Heart left ventricle (tissue), 16 donors: ENCODE measurements at regions not wholly inside any gene's neighbourhood (a gene's known extent, or its start where the extent isn't known, plus 50 kb on each side); places are given as distances from the start of the nearest gene placed in this dataset.

Source experiments
- ATAC-seq, 4 donors: fragments of 200-7000 bp; cut with Tn5 transposase; one replicate each; pipeline ENCODE4 v1.9.1; 2020 to 2022; ENCODE audit warnings: moderate library complexity in 4 of 4, mild to moderate bottlenecking in 3 of 4, moderate number of reproducible peaks in 1 of 4
- DNase-seq, 5 donors: peaks; one replicate each; pipeline ENCODE4 v3.0.0-alpha.2; 2020
- H3K27ac ChIP-seq, 12 donors: fragments of 200-600 bp; sonication (generic) in 4 of 12; one replicate each; pipeline versions ENCODE4 v1.5.0 to v1.8.0; 2016 to 2022; ENCODE audit warnings: mild to moderate bottlenecking in 2 of 12
- H3K27me3 ChIP-seq, 9 donors: fragments of 200-600 bp; sonication (generic) in 2 of 9; one replicate each; pipeline versions ENCODE4 v1.5.1 to v1.8.0; 2016 to 2022; ENCODE audit warnings: mild to moderate bottlenecking in 3 of 9
- H3K36me3 ChIP-seq, 9 donors: fragments of 200-600 bp; sonication (generic) in 2 of 9; one replicate each; pipeline versions ENCODE4 v1.5.0 to v1.8.0; 2018 to 2022; ENCODE audit warnings: mild to moderate bottlenecking in 2 of 9
- H3K4me1 ChIP-seq, 12 donors: fragments of 200-600 bp; sonication (generic) in 4 of 12; one replicate each; pipeline versions ENCODE4 v1.5.0 to v1.8.0; 2016 to 2022; ENCODE audit warnings: mild to moderate bottlenecking in 3 of 12
- H3K4me3 ChIP-seq, 12 donors: fragments of 200-600 bp; sonication (generic) in 4 of 12; one replicate each; pipeline versions ENCODE4 v1.5.0 to v1.8.0; 2017 to 2022; ENCODE audit warnings: mild to moderate bottlenecking in 9 of 12, moderate library complexity in 4 of 12
- H3K9me3 ChIP-seq, 12 donors: fragments of 200-600 bp; sonication (generic) in 4 of 12; one replicate each; pipeline versions ENCODE4 v1.5.0 to v1.8.0; 2016 to 2022; ENCODE audit warnings: mild to moderate bottlenecking in 1 of 12
- POLR2A ChIP-seq, 2 donors: fragments of 450-650 bp; IDR thresholded peaks; one replicate each; pipeline ENCODE4 v1.6.1; 2017; ENCODE audit warnings: antibody characterized with exemption in 2 of 2, mild to moderate bottlenecking in 2 of 2, moderate library complexity in 2 of 2
- WGBS, 4 donors: extraction: QIAGEN DNeasy Blood & Tissue Kit in 2 of 4; methylation state at CpG; one replicate each; pipeline versions ENCODE4 v1.1.5 to v1.1.7; 2013 to 2018; 5-methylcytosine and 5-hydroxymethylcytosine counted together
- intact Hi-C, 10 donors: fragments of 100-400 bp; cut with DNase I; formaldehyde crosslinking; loops; one replicate each; pipeline versions ENCODE4 v1.11.1 to v1.14.2; 2022
- TF ChIP-seq, protein P1 (sequence below), 12 donors: fragments of 200-600 bp; sonication (generic) in 4 of 12; IDR thresholded peaks; one replicate each; pipeline versions ENCODE4 v1.5.0 to v1.8.0; 2018 to 2022; ENCODE audit warnings: antibody characterized with exemption in 12 of 12, mild to moderate bottlenecking in 5 of 12
- donor health status: ischemic (EF 13 %, LVEDD 7.1; RV severe dilation, severe dysfunction).
- donor health status: healthy with polysubstance abuse.
- donor health status: DM: no; HTN: yes; CAD: no.
- donor health status: DM: no; HTN: no; CAD: no.
- donor health status: ischemic (EF 25% LVEDD 6.9; RV normal size, moderate dysfunction).
- donor health status: ischemic (EF 25% LVEDD 5.7; RV mildly dilated, moderate dysfunction).
- donor health status: healthy.
- donor health status: DM: yes; HTN: yes; CAD: no.
- donor health status: ischemic (EF 35%, LVEDD 5.7; RV mildly dilated, moderate dysfunction).
- donor health status: nonischemic (EF 11% LVEDD 7.7; RV severe dilation, severe dysfunction).
- donor health status: DM: yes; HTN: yes; CAD: no.
- donor health status: PGD.
- donor health status: ischemic (EF 29% LVEDD 5.4; RV normal size, mild dysfunction).
- donor health status: nonischemic (EF 23%, LVEDD 6.1; RV moderate dilation, normal function).

DNA sequence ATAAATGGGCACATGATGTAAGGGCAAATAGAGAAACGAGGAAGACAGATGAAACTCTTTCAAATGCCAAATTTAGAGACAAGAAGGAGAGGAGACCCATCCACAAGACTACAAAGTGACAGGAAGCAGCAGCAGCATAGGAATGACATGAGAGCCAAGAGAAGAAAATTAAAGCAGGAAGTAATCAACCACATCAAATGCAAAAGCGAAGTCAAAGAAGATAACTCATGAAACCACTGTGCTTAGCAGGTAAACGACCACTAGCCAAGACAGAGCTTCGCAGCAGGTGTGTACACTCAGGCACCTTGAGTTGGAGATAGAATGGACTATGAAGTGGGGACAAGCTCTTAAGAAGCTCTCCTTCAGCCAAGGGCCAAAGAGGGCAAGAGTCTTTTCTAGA lies 64.1 kb downstream of the KLF12 start:
- 70 to 81% (median 76%) methylated on average over 4 of the region's 4 CpGs for WGBS, 4 donors
- intact Hi-C loops, result no loop called here
- TF ChIP-seq, protein P1, sequence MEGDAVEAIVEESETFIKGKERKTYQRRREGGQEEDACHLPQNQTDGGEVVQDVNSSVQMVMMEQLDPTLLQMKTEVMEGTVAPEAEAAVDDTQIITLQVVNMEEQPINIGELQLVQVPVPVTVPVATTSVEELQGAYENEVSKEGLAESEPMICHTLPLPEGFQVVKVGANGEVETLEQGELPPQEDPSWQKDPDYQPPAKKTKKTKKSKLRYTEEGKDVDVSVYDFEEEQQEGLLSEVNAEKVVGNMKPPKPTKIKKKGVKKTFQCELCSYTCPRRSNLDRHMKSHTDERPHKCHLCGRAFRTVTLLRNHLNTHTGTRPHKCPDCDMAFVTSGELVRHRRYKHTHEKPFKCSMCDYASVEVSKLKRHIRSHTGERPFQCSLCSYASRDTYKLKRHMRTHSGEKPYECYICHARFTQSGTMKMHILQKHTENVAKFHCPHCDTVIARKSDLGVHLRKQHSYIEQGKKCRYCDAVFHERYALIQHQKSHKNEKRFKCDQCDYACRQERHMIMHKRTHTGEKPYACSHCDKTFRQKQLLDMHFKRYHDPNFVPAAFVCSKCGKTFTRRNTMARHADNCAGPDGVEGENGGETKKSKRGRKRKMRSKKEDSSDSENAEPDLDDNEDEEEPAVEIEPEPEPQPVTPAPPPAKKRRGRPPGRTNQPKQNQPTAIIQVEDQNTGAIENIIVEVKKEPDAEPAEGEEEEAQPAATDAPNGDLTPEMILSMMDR (IDR thresholded peaks at IDR 0.05), result no peak
- no peak for TF ChIP-seq POLR2A (IDR thresholded peaks at IDR 0.05)
- H3K36me3 ChIP-seq, result no peaks in the 10 kb centered on the region
- ATAC-seq, result no peak
- H3K4me1 ChIP-seq, result peaks cover 0 to 50% (median 30%) of the 10 kb centered on the region in 12 donors
- H3K9me3 ChIP-seq, result no peaks in the 10 kb centered on the region
- H3K4me3 ChIP-seq, result no peak overlapping the region
- peak overlapping the region in 1 of 12 donors; percentile 8 for H3K27ac ChIP-seq
- no peaks in the 10 kb centered on the region for H3K27me3 ChIP-seq
- DNase-seq, result no peak

DNA sequence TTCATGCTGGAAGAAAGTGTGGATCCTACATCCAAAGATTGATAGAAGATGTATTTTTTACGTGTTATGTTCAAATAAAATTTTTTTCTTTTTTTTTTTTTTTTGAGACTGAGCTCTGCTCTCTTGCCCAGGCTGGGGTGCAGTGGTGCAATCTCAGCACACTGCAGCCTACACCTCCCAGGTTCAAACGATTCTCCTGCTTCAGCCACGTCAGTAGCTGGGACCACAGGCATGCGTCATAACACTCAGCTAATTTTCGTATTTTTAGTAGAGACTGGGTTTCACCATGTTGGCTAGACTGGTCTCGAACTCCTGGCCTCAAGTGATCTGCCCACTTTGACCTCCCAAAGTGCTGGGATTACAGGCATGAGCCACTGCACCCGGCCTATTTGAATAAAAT lies 65.7 kb downstream of the KLF12 start:
- TF ChIP-seq, protein P1 (IDR thresholded peaks at IDR 0.05), result no peak
- TF ChIP-seq POLR2A (IDR thresholded peaks at IDR 0.05), result no peak
- DNase-seq (no peak), ATAC-seq (no peak)
- intact Hi-C loops, result loop anchor here in 1 of 10 donors (10.0 kb wide), 1 partner anchor 46 kb away; no protein-coding TSS in a partner anchor
- Histone ChIP-seq H3K9me3 (no peaks in the 10 kb centered on the region), H3K36me3 (no peaks in the 10 kb centered on the region), H3K27me3 (no peaks in the 10 kb centered on the region), H3K4me1 (peaks cover 0 to 50% (median 26%) of the 10 kb centered on the region in 12 donors), H3K27ac (no peak overlapping the region), H3K4me3 (no peak overlapping the region)
- 94 to 97% (median 96%) methylated on average over 7 of the region's 7 CpGs for WGBS, 4 donors

DNA sequence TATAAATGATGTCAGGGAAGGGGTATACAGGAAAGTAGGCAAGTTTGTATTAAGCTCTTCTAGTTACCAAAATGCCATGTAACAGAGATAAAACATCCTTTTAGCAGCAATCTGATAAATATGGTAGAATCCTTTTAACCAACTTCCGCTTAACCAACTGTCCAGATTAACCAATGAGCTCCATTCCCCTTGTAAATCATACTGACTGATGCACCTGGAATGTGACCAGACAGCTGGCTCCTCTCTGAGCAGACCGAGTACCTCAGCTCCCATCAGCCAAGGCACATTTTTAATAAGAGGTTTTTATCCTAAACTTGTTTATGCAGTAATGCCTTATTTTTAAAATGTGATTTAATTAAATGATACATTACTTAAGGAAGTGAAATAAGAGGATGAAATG lies 66.4 kb downstream of the KLF12 start:
- ATAC-seq (no peak), DNase-seq (no peak)
- no peak overlapping the region for H3K27ac ChIP-seq
- no peaks in the 10 kb centered on the region for H3K36me3 ChIP-seq
- TF ChIP-seq, protein P1 (IDR thresholded peaks at IDR 0.05), result no peak
- no peak for TF ChIP-seq POLR2A (IDR thresholded peaks at IDR 0.05)
- no peak overlapping the region for H3K4me3 ChIP-seq
- H3K4me1 ChIP-seq, result peaks cover 0 to 50% (median 23%) of the 10 kb centered on the region in 12 donors
- whole genome bisulfite sequencing, 4 donors, result 82 to 86% (median 86%) methylated on average over 2 of the region's 2 CpGs
- no peaks in the 10 kb centered on the region for H3K9me3 ChIP-seq
- intact Hi-C loops, result loop anchor here in 1 of 10 donors (10.0 kb wide), 1 partner anchor 47 kb away; no protein-coding TSS in a partner anchor
- H3K27me3 ChIP-seq, result no peaks in the 10 kb centered on the region

DNA sequence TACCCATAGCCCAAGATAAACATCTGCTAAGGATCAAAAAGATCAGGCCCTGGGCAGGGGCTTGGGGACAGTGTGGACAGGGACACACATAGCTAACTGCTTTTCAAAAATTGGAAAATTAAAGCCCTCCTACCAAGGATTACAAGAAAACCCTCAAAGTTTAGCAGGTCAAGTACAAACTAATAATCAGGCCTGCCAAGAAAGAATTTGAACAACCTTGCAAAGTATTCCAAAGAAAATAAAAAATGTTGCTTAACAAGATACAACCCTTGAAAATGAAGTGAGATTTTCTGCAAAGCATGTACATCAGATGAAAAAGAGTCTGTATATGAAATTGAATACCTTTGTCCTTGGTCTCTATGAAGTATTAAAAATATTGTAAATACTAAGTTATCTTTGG lies 67.3 kb downstream of the KLF12 start:
- Histone ChIP-seq H3K27me3 (no peaks in the 10 kb centered on the region), H3K4me3 (no peak overlapping the region), H3K27ac (no peak overlapping the region), H3K9me3 (no peaks in the 10 kb centered on the region), H3K4me1 (peaks cover 0 to 55% (median 31%) of the 10 kb centered on the region in 12 donors), H3K36me3 (no peaks in the 10 kb centered on the region)
- no peak for TF ChIP-seq POLR2A (IDR thresholded peaks at IDR 0.05)
- TF ChIP-seq, protein P1 (IDR thresholded peaks at IDR 0.05), result no peak
- intact Hi-C loops, result loop anchor here in 1 of 10 donors (10.0 kb wide), 1 partner anchor 48 kb away; no protein-coding TSS in a partner anchor
- no peak for ATAC-seq
- DNase-seq, result no peak
